SU-DHL-6 (cell line): ENCODE measurements at regions not wholly inside any gene's neighbourhood (a gene's known extent, or its start where the extent isn't known, plus 50 kb on each side); places are given as distances from the start of the nearest gene placed in this dataset.

Experiments
- H2AFZ ChIP-seq: fragments of 200-600 bp; sonication (generic); 2 replicates; pipeline ENCODE4 v1.6.1; 2014; ENCODE audit warnings: low read depth, mild to moderate bottlenecking, moderate library complexity, mixed read lengths, antibody characterized with exemption, low read length; ENCODE audit not compliant: severe bottlenecking
- H3F3A ChIP-seq: fragments of 200-600 bp; shearing (Covaris generic); 2 replicates; pipeline ENCODE4 v1.6.0; 2016; ENCODE audit warnings: antibody characterized with exemption, mild to moderate bottlenecking; ENCODE audit not compliant: insufficient read depth
- H3K27ac ChIP-seq: fragments of 200-600 bp; sonication (generic); 2 replicates; pipeline ENCODE4 v1.5.1; 2016; ENCODE audit warnings: low read depth, mild to moderate bottlenecking, low read length, moderate library complexity, mixed read lengths
- H3K27me3 ChIP-seq: fragments of 200-600 bp; sonication (generic), shearing (Covaris generic); 2 replicates; pipeline ENCODE4 v1.6.0; 2014; ENCODE audit warnings: mild to moderate bottlenecking, low read length
- H3K36me3 ChIP-seq: fragments of 200-600 bp; sonication (generic); 2 replicates; pipeline ENCODE4 v1.6.1; 2014; ENCODE audit warnings: mild to moderate bottlenecking, low read length, mixed read lengths
- H3K4me2 ChIP-seq: fragments of 300-600, 200-600 bp; shearing (Covaris generic), sonication (generic); 2 replicates; pipeline ENCODE4 v1.6.0; 2014; ENCODE audit warnings: low read length, low read depth, mild to moderate bottlenecking; ENCODE audit not compliant: poor library complexity, severe bottlenecking
- H3K4me3 ChIP-seq: fragments of 200-600 bp; sonication (generic); 2 replicates; pipeline ENCODE4 v1.5.1; 2014; ENCODE audit warnings: antibody characterized with exemption, low read length, mild to moderate bottlenecking, mixed read lengths; ENCODE audit not compliant: insufficient read depth, poor library complexity, severe bottlenecking
- H3K79me2 ChIP-seq: fragments of 200-600 bp; sonication (generic); 2 replicates; pipeline ENCODE4 v1.6.1; 2014; ENCODE audit warnings: mild to moderate bottlenecking, low read length, moderate library complexity; ENCODE audit not compliant: insufficient read depth
- H3K9ac ChIP-seq: fragments of 200-600 bp; sonication (generic); 2 replicates; pipeline ENCODE4 v1.7.0; 2014; ENCODE audit warnings: mild to moderate bottlenecking, low read length
- H3K9me2 ChIP-seq: fragments of 200-600 bp; sonication (generic); replicated peaks from 2 replicates; pipeline ENCODE4 v1.6.1; 2014; ENCODE audit warnings: low read length; ENCODE audit not compliant: insufficient read depth
- H3K9me3 ChIP-seq: fragments of 200-600 bp; sonication (generic); 2 replicates; pipeline ENCODE4 v1.6.1; 2014; ENCODE audit warnings: low read length, mixed read lengths; ENCODE audit not compliant: insufficient read depth
- H4K20me1 ChIP-seq: fragments of 200-600 bp; sonication (generic); 2 replicates; pipeline ENCODE4 v1.6.1; 2014; ENCODE audit warnings: low read depth, mild to moderate bottlenecking, antibody characterized with exemption, low read length, moderate library complexity, mixed read lengths
- CTCF ChIP-seq: fragments of 200-600 bp; sonication (generic); IDR thresholded peaks from one replicate; pipeline ENCODE4 v1.5.1; 2017; ENCODE audit warnings: antibody characterized with exemption, mild to moderate bottlenecking, low read length, moderate library complexity; ENCODE audit not compliant: insufficient read depth, poor library complexity, severe bottlenecking
- EZH2phosphoT487 ChIP-seq: fragments of 200-600 bp; sonication (generic), shearing (Covaris generic); conservative IDR thresholded peaks from 2 replicates; pipeline ENCODE4 v1.6.1; 2018; ENCODE audit warnings: mild to moderate bottlenecking, antibody characterized with exemption, low read length, moderate library complexity, mixed read lengths

- no peaks in the 10 kb centered on the region for H3F3A ChIP-seq
- no peaks in the 10 kb centered on the region for H4K20me1 ChIP-seq
- H3K27ac ChIP-seq: no peak overlapping the region
- H3K9me3 ChIP-seq: no peaks in the 10 kb centered on the region
- no peak overlapping the region for H2AFZ ChIP-seq
- no peak overlapping the region for H3K4me3 ChIP-seq
- no peaks in the 10 kb centered on the region for H3K27me3 ChIP-seq
- no peaks in the 10 kb centered on the region for H3K36me3 ChIP-seq
- TF ChIP-seq CTCF (no peak), EZH2phosphoT487 (no peak)
- H3K79me2 ChIP-seq: no peaks in the 10 kb centered on the region
- H3K9ac ChIP-seq: no peak overlapping the region
- no peaks in the 10 kb centered on the region for H3K9me2 ChIP-seq
- no peak overlapping the region for H3K4me2 ChIP-seq
These were observed 252.5 kb downstream of the RPS24 start for GRCh38 chr10:78286186-78286585.

- H2AFZ ChIP-seq: no peak overlapping the region
- no peaks in the 10 kb centered on the region for H3K9me3 ChIP-seq
- H3K4me3 ChIP-seq: no peak overlapping the region
- no peaks in the 10 kb centered on the region for H3F3A ChIP-seq
- H3K36me3 ChIP-seq: no peaks in the 10 kb centered on the region
- TF ChIP-seq EZH2phosphoT487 (no peak), CTCF (no peak)
- H3K27ac ChIP-seq: no peak overlapping the region
- no peak overlapping the region for H3K4me2 ChIP-seq
- H3K79me2 ChIP-seq: no peaks in the 10 kb centered on the region
- H3K27me3 ChIP-seq: no peaks in the 10 kb centered on the region
- no peaks in the 10 kb centered on the region for H3K9me2 ChIP-seq
- no peaks in the 10 kb centered on the region for H4K20me1 ChIP-seq
- no peak overlapping the region for H3K9ac ChIP-seq
These were observed 253.0 kb downstream of the RPS24 start for GRCh38 chr10:78286668-78287067.

GRCh38 chr10:78287618-78288017 is 254.0 kb downstream of the RPS24 start:
- Histone ChIP-seq H2AFZ (no peak overlapping the region), H3K4me3 (no peak overlapping the region), H4K20me1 (no peaks in the 10 kb centered on the region), H3K27ac (no peak overlapping the region), H3K4me2 (no peak overlapping the region), H3K27me3 (no peaks in the 10 kb centered on the region), H3K79me2 (no peaks in the 10 kb centered on the region), H3K36me3 (no peaks in the 10 kb centered on the region), H3F3A (no peaks in the 10 kb centered on the region), H3K9ac (no peak overlapping the region), H3K9me3 (no peaks in the 10 kb centered on the region), H3K9me2 (no peaks in the 10 kb centered on the region)
- TF ChIP-seq CTCF (no peak), EZH2phosphoT487 (no peak)
